DMS153 (cell line): ENCODE measurements at regions not wholly inside any gene's neighbourhood (a gene's known extent, or its start where the extent isn't known, plus 50 kb on each side); places are given as distances from the start of the nearest gene placed in this dataset.

Experiments
- DNase-seq: peaks from one replicate; lab custom pipeline; 2025; lab: John Stamatoyannopoulos, UW

GRCh38 chr17:73724341-73724740 is 80.1 kb upstream of the SDK2 start:
- no peak for DNase-seq

- no peak for DNase-seq
These were observed 80.7 kb upstream of the SDK2 start for GRCh38 chr17:73724990-73725389.

- DNase-seq = no peak
These were observed 81.7 kb upstream of the SDK2 start for GRCh38 chr17:73725794-73726515.

- DNase-seq = no peak
These were observed 83.7 kb upstream of the SDK2 start for GRCh38 chr17:73727941-73728340.

GRCh38 chr17:73729101-73729500 is 84.9 kb upstream of the SDK2 start:
- no peak for DNase-seq

GRCh38 chr17:73731733-73732132 is 87.5 kb upstream of the SDK2 start:
- no peak for DNase-seq

- DNase-seq = no peak
These were observed 89.3 kb upstream of the SDK2 start for GRCh38 chr17:73733517-73733916.

GRCh38 chr17:73735245-73735644 is 91.0 kb upstream of the SDK2 start:
- DNase-seq = no peak

GRCh38 chr17:73738751-73739575 is 94.7 kb upstream of the SDK2 start:
- DNase-seq = no peak

- no peak for DNase-seq
These were observed 96.1 kb upstream of the SDK2 start for GRCh38 chr17:73740370-73740769.

- DNase-seq = no peak
These were observed 98.7 kb upstream of the SDK2 start for GRCh38 chr17:73742948-73743381.

- DNase-seq = no peak
These were observed 99.4 kb upstream of the SDK2 start for GRCh38 chr17:73743518-73744201.

GRCh38 chr17:73744411-73744810 is 100.2 kb upstream of the SDK2 start:
- DNase-seq = no peak

- no peak for DNase-seq
These were observed 102.2 kb upstream of the SDK2 start for GRCh38 chr17:73746314-73747073.

- DNase-seq = peak; percentile 69
These were observed 103.2 kb upstream of the SDK2 start for GRCh38 chr17:73747221-73748002.

- DNase-seq = peak; percentile 85
These were observed 104.3 kb upstream of the SDK2 start for GRCh38 chr17:73748508-73748907.

- DNase-seq = no peak
These were observed 105.1 kb upstream of the SDK2 start for GRCh38 chr17:73749337-73749823.

- DNase-seq = no peak
These were observed 105.8 kb upstream of the SDK2 start for GRCh38 chr17:73749928-73750605.

GRCh38 chr17:73750975-73751374 is 106.7 kb upstream of the SDK2 start:
- DNase-seq = peak; percentile 15

- no peak for DNase-seq
These were observed 109.7 kb upstream of the SDK2 start for GRCh38 chr17:73753751-73754496.
